Osteocyte (in vitro differentiated cells): ENCODE measurements at regions not wholly inside any gene's neighbourhood (a gene's known extent, or its start where the extent isn't known, plus 50 kb on each side); places are given as distances from the start of the nearest gene placed in this dataset.

Experiments
- DNase-seq: peaks from one replicate; pipeline ENCODE4 v3.0.0; 2021; ENCODE audit warnings: mixed read lengths; ENCODE audit not compliant: unreplicated experiment; ENCODE audit errors: extremely low spot score
- H3K27ac Mint-ChIP-seq: one replicate; pipeline ENCODE4 v1.8.0; 2021; ENCODE audit warnings: mild to moderate bottlenecking, mixed read lengths; ENCODE audit not compliant: unreplicated experiment
- H3K27me3 Mint-ChIP-seq: one replicate; pipeline ENCODE4 v1.8.0; 2021; ENCODE audit warnings: mixed read lengths; ENCODE audit not compliant: unreplicated experiment
- H3K36me3 Mint-ChIP-seq: one replicate; pipeline ENCODE4 v1.8.0; 2021; ENCODE audit warnings: mixed read lengths; ENCODE audit not compliant: unreplicated experiment
- H3K4me1 Mint-ChIP-seq: one replicate; pipeline ENCODE4 v1.8.0; 2021; ENCODE audit warnings: mixed read lengths; ENCODE audit not compliant: unreplicated experiment
- H3K4me3 Mint-ChIP-seq: one replicate; pipeline ENCODE4 v1.8.0; 2021; ENCODE audit warnings: mild to moderate bottlenecking, moderate library complexity, mixed read lengths; ENCODE audit not compliant: unreplicated experiment
- H3K9me3 Mint-ChIP-seq: one replicate; pipeline ENCODE4 v1.8.0; 2021; ENCODE audit warnings: mixed read lengths; ENCODE audit not compliant: unreplicated experiment
- CTCF ChIP-seq: fragments of 200-600 bp; sonication (generic); IDR thresholded peaks from 2 replicates; pipeline ENCODE4 v1.5.0; 2021; ENCODE audit warnings: antibody characterized with exemption, mild to moderate bottlenecking, moderate library complexity

GRCh38 chr1:239322369-239322768 is 64.0 kb upstream of the CHRM3 start:
- peaks cover 3% of the 10 kb centered on the region for H3K27me3 Mint-ChIP-seq
- H3K27ac Mint-ChIP-seq, result no peak overlapping the region
- H3K36me3 Mint-ChIP-seq, result no peaks in the 10 kb centered on the region
- H3K4me3 Mint-ChIP-seq, result no peak overlapping the region
- no peak for DNase-seq
- TF ChIP-seq CTCF, result no peak
- H3K9me3 Mint-ChIP-seq, result no peaks in the 10 kb centered on the region
- no peaks in the 10 kb centered on the region for H3K4me1 Mint-ChIP-seq

GRCh38 chr1:239321877-239322276 is 64.5 kb upstream of the CHRM3 start:
- H3K4me1 Mint-ChIP-seq, result no peaks in the 10 kb centered on the region
- H3K4me3 Mint-ChIP-seq, result no peak overlapping the region
- no peak for DNase-seq
- no peak for TF ChIP-seq CTCF
- no peaks in the 10 kb centered on the region for H3K9me3 Mint-ChIP-seq
- H3K27ac Mint-ChIP-seq, result no peak overlapping the region
- H3K27me3 Mint-ChIP-seq, result peaks cover 3% of the 10 kb centered on the region
- H3K36me3 Mint-ChIP-seq, result no peaks in the 10 kb centered on the region

- TF ChIP-seq CTCF, result no peak
- H3K9me3 Mint-ChIP-seq, result no peaks in the 10 kb centered on the region
- no peaks in the 10 kb centered on the region for H3K36me3 Mint-ChIP-seq
- H3K27me3 Mint-ChIP-seq, result peaks cover 5% of the 10 kb centered on the region
- DNase-seq, result no peak
- H3K4me3 Mint-ChIP-seq, result no peak overlapping the region
- H3K4me1 Mint-ChIP-seq, result no peaks in the 10 kb centered on the region
- no peak overlapping the region for H3K27ac Mint-ChIP-seq
Observed at GRCh38 chr1:239317948-239318347, 68.4 kb upstream of the CHRM3 start.

- H3K9me3 Mint-ChIP-seq, result no peaks in the 10 kb centered on the region
- DNase-seq, result no peak
- H3K27ac Mint-ChIP-seq, result no peak overlapping the region
- no peaks in the 10 kb centered on the region for H3K4me1 Mint-ChIP-seq
- no peaks in the 10 kb centered on the region for H3K36me3 Mint-ChIP-seq
- peaks cover 5% of the 10 kb centered on the region for H3K27me3 Mint-ChIP-seq
- H3K4me3 Mint-ChIP-seq, result no peak overlapping the region
- TF ChIP-seq CTCF, result no peak
Observed at GRCh38 chr1:239315631-239316217, 70.6 kb upstream of the CHRM3 start.

GRCh38 chr1:239311331-239311730 is 75.0 kb upstream of the CHRM3 start:
- H3K27ac Mint-ChIP-seq, result no peak overlapping the region
- TF ChIP-seq CTCF, result no peak
- no peaks in the 10 kb centered on the region for H3K36me3 Mint-ChIP-seq
- no peak overlapping the region for H3K4me3 Mint-ChIP-seq
- no peaks in the 10 kb centered on the region for H3K9me3 Mint-ChIP-seq
- H3K27me3 Mint-ChIP-seq, result peaks cover 2% of the 10 kb centered on the region
- no peaks in the 10 kb centered on the region for H3K4me1 Mint-ChIP-seq
- no peak for DNase-seq
